B cell (primary cell): ENCODE measurements at regions not wholly inside any gene's neighbourhood (a gene's known extent, or its start where the extent isn't known, plus 50 kb on each side); places are given as distances from the start of the nearest gene placed in this dataset.

ENCODE experiments used
- ATAC-seq: fragments of 200-7000 bp; cut with Tn5 transposase; one replicate; pipeline ENCODE4 v1.10.0; 2021; ENCODE audit warnings: low read depth, mild to moderate bottlenecking, moderate number of reproducible peaks, moderate library complexity
- CTCF ChIA-PET: fragments of 350-600 bp; sonication (Branson Sonifier 250); formaldehyde crosslinking; loops from one replicate; lab custom pipeline; 2021; ENCODE audit warnings: antibody characterized with exemption, inconsistent platforms; lab: Charles Lee
- POLR2A ChIA-PET: fragments of 350-600 bp; sonication (Branson Sonifier 250); formaldehyde crosslinking; loops from one replicate; lab custom pipeline; 2021; ENCODE audit warnings: antibody characterized with exemption; lab: Charles Lee
- DNase-seq: peaks from one replicate; pipeline ENCODE4 v3.0.0; 2013
- H2AFZ ChIP-seq: 2 replicates; pipeline ENCODE4 v1.6.1; 2012; ENCODE audit warnings: mild to moderate bottlenecking, low read depth, low read length; ENCODE audit not compliant: insufficient read depth, poor library complexity, severe bottlenecking
- H3K27ac ChIP-seq, 2 donors: 1 replicate in 1 of 2; 2 replicates in 1 of 2; pipeline ENCODE4 v1.5.1; 2012 to 2013; ENCODE audit warnings: low read length in 2 of 2, mild to moderate bottlenecking in 2 of 2, moderate library complexity in 1 of 2
- H3K27me3 ChIP-seq, 4 experiments: fragments of 200-600 bp in 1 of 4; sonication (generic) in 1 of 4; replicated peaks in 1 of 4; 1 replicate in 2 of 4; 2 replicates in 2 of 4; pipeline versions ENCODE4 v1.6.1 to v1.7.0; 2013 to 2016; ENCODE audit warnings: low read length in 3 of 4, mild to moderate bottlenecking in 2 of 4, mixed read lengths in 1 of 4, moderate library complexity in 1 of 4; ENCODE audit not compliant: insufficient read depth in 4 of 4, control insufficient read depth in 3 of 4; ENCODE audit errors: control extremely low read depth in 1 of 4
- H3K36me3 ChIP-seq, 2 experiments: replicated peaks in 1 of 2; 1 replicate in 1 of 2; 2 replicates in 1 of 2; pipeline versions ENCODE4 v1.6.1 to v1.7.1; 2013; ENCODE audit warnings: low read length in 1 of 2; ENCODE audit not compliant: insufficient read depth in 2 of 2, control insufficient read depth in 1 of 2; ENCODE audit errors: control extremely low read depth in 1 of 2, extremely low read depth in 1 of 2
- H3K4me1 ChIP-seq, 2 donors: fragments of 200-600 bp in 1 of 2; sonication (generic) in 1 of 2; 1 replicate in 1 of 2; 2 replicates in 1 of 2; pipeline versions ENCODE4 v1.5.1 to v1.6.1; 2013 to 2017; ENCODE audit warnings: low read length in 2 of 2; ENCODE audit not compliant: control insufficient read depth in 2 of 2, insufficient read depth in 2 of 2
- H3K4me2 ChIP-seq: replicated peaks from 2 replicates; pipeline ENCODE3; 2012; ENCODE audit warnings: mild to moderate bottlenecking, low read depth, low read length; ENCODE audit not compliant: poor library complexity, severe bottlenecking
- H3K4me3 ChIP-seq, 5 experiments: fragments of 200-600 bp in 1 of 5; sonication (generic) in 1 of 5; 1 replicate in 3 of 5; 2 replicates in 2 of 5; pipeline versions ENCODE4 v1.5.1 to v1.7.0; 2011 to 2016; ENCODE audit warnings: low read length in 4 of 5, mild to moderate bottlenecking in 4 of 5, low read depth in 2 of 5, control low read depth in 1 of 5, moderate library complexity in 1 of 5; ENCODE audit not compliant: insufficient read depth in 1 of 5; ENCODE audit errors: control extremely low read depth in 1 of 5, extremely low read depth in 1 of 5
- H3K79me2 ChIP-seq: fragments of 200-600 bp; sonication (generic); one replicate; pipeline ENCODE4 v1.6.0; 2016; ENCODE audit warnings: low read length; ENCODE audit not compliant: control insufficient read depth, insufficient read depth
- H3K9ac ChIP-seq: fragments of 200-600 bp; sonication (generic); 2 replicates; pipeline ENCODE4 v1.6.1; 2017; ENCODE audit warnings: mild to moderate bottlenecking, low read length, moderate library complexity
- H3K9me3 ChIP-seq, 3 donors: one replicate each; pipeline versions ENCODE4 v1.6.1 to v1.7.1; 2013; ENCODE audit warnings: low read length in 2 of 3; ENCODE audit not compliant: control insufficient read depth in 2 of 3, insufficient read depth in 1 of 3; ENCODE audit errors: control extremely low read depth in 1 of 3
- H4K20me1 ChIP-seq: 2 replicates; pipeline ENCODE4 v1.6.0; 2012; ENCODE audit warnings: mild to moderate bottlenecking, low read length; ENCODE audit not compliant: insufficient read depth, control insufficient read depth, poor library complexity, severe bottlenecking
- H3K27ac Mint-ChIP-seq: one replicate; pipeline ENCODE4 v1.8.0; 2021; ENCODE audit warnings: mixed read lengths
- H3K27me3 Mint-ChIP-seq: one replicate; pipeline ENCODE4 v1.8.0; 2021; ENCODE audit warnings: mixed read lengths
- H3K4me1 Mint-ChIP-seq: one replicate; pipeline ENCODE4 v1.8.0; 2021; ENCODE audit warnings: mixed read lengths
- H3K4me3 Mint-ChIP-seq: one replicate; pipeline ENCODE4 v1.8.0; 2021; ENCODE audit warnings: mixed read lengths
- H3K9me3 Mint-ChIP-seq: one replicate; pipeline ENCODE4 v1.8.0; 2022; ENCODE audit warnings: mixed read lengths; ENCODE audit not compliant: insufficient read depth
- CTCF ChIP-seq: fragments of 200-600 bp; IDR thresholded peaks from one replicate; pipeline ENCODE4 v1.8.0; 2022; ENCODE audit warnings: antibody characterized with exemption, mild to moderate bottlenecking
- EZH2 ChIP-seq: IDR thresholded peaks from 2 replicates; pipeline ENCODE4 v1.6.1; 2012; ENCODE audit warnings: borderline replicate concordance, low read depth, mild to moderate bottlenecking, moderate library complexity, low read length; ENCODE audit not compliant: insufficient read depth, poor library complexity, severe bottlenecking
- WGBS: methylation state at CpG from one replicate; pipeline ENCODE4 v1.1.5; 2013; ENCODE audit warnings: missing lambda C conversion rate; ENCODE audit not compliant: insufficient coverage; 5-methylcytosine and 5-hydroxymethylcytosine counted together
- intact Hi-C: fragments of 100-400 bp; cut with micrococcal nuclease; formaldehyde crosslinking; loops from one replicate; pipeline ENCODE4 v1.10.0; 2022

GRCh38 chr3:18919158-18919557 lies 229.2 kb upstream of the KCNH8 start:
- no peaks in the 10 kb centered on the region for H3K4me1 Mint-ChIP-seq
- H3K4me3 Mint-ChIP-seq, result no peak overlapping the region
- no peaks in the 10 kb centered on the region for H3K27me3 ChIP-seq
- DNase-seq (no peak), ATAC-seq (no peak)
- intact Hi-C loops, result no loop called here
- no peak overlapping the region for H3K27ac Mint-ChIP-seq
- no CpG with 5 or more reads among the region's 1 CpG for WGBS
- H3K4me3 ChIP-seq, result no peak overlapping the region
- peaks cover 5% of the 10 kb centered on the region for H3K27me3 Mint-ChIP-seq
- TF ChIP-seq CTCF (no peak), EZH2 (no peak)
- ChIA-PET CTCF (no interaction called here), POLR2A (no interaction called here)
- H3K79me2 ChIP-seq, result no peaks in the 10 kb centered on the region
- no peak overlapping the region for H3K4me2 ChIP-seq
- no peak overlapping the region for H3K27ac ChIP-seq
- H2AFZ ChIP-seq, result no peak overlapping the region
- no peaks in the 10 kb centered on the region for H3K4me1 ChIP-seq
- no peaks in the 10 kb centered on the region for H4K20me1 ChIP-seq
- no peak overlapping the region for H3K9ac ChIP-seq
- H3K9me3 Mint-ChIP-seq, result no peaks in the 10 kb centered on the region
- H3K9me3 ChIP-seq, result no peaks in the 10 kb centered on the region
- no peaks in the 10 kb centered on the region for H3K36me3 ChIP-seq

- Histone ChIP-seq H3K4me2 (no peak overlapping the region), H3K4me3 (no peak overlapping the region), H3K79me2 (no peaks in the 10 kb centered on the region), H3K27me3 (no peaks in the 10 kb centered on the region), H4K20me1 (no peaks in the 10 kb centered on the region), H3K4me1 (no peaks in the 10 kb centered on the region), H3K27ac (no peak overlapping the region), H3K9ac (no peak overlapping the region), H3K36me3 (no peaks in the 10 kb centered on the region), H2AFZ (no peak overlapping the region), H3K9me3 (no peaks in the 10 kb centered on the region)
- POLR2A ChIA-PET, result no interaction called here
- Mint-ChIP-seq H3K27ac (no peak overlapping the region), H3K4me3 (no peak overlapping the region), H3K9me3 (no peaks in the 10 kb centered on the region), H3K4me1 (no peaks in the 10 kb centered on the region), H3K27me3 (peaks cover 5% of the 10 kb centered on the region)
- DNase-seq, result no peak
- no peak for ATAC-seq
- WGBS, result 78% methylated on average over 1 of the region's 1 CpG
- intact Hi-C loops, result no loop called here
- TF ChIP-seq CTCF, result no peak
- TF ChIP-seq EZH2, result no peak
- CTCF ChIA-PET, result no interaction called here
Measured at GRCh38 chr3:18917923-18918322, 230.4 kb upstream of the KCNH8 start.
